Lung (tissue), 11 donors: ENCODE measurements at regions not wholly inside any gene's neighbourhood (a gene's known extent, or its start where the extent isn't known, plus 50 kb on each side); places are given as distances from the start of the nearest gene placed in this dataset.

ENCODE experiments used
- ATAC-seq: fragments of 200-7000 bp; cut with Tn5 transposase; one replicate; pipeline ENCODE4 v1.9.1; 2020; ENCODE audit warnings: moderate number of reproducible peaks; ENCODE audit not compliant: insufficient read depth, low FRiP score
- DNase-seq, 3 donors: peaks; one replicate each; pipeline ENCODE4 v3.0.0-alpha.2; 2013 to 2017
- H3K27ac ChIP-seq, 2 donors: one replicate each; pipeline ENCODE4 v1.5.1; 2013; ENCODE audit warnings: mild to moderate bottlenecking in 2 of 2, moderate library complexity in 2 of 2, control low read depth in 1 of 2, inconsistent platforms in 1 of 2, low read depth in 1 of 2, low read length in 1 of 2
- H3K27me3 ChIP-seq, 3 donors: one replicate each; pipeline ENCODE4 v1.5.1; 2013; ENCODE audit warnings: low read length in 2 of 3; ENCODE audit not compliant: control insufficient read depth in 3 of 3, insufficient read depth in 3 of 3
- H3K36me3 ChIP-seq, 4 donors: one replicate each; pipeline ENCODE4 v1.5.1; 2013; ENCODE audit warnings: low read length in 4 of 4, mild to moderate bottlenecking in 1 of 4, moderate library complexity in 1 of 4; ENCODE audit not compliant: control insufficient read depth in 4 of 4, insufficient read depth in 4 of 4
- H3K4me1 ChIP-seq, 5 donors: one replicate each; pipeline ENCODE4 v1.5.1; 2013; ENCODE audit warnings: low read length in 5 of 5, mild to moderate bottlenecking in 2 of 5, moderate library complexity in 1 of 5; ENCODE audit not compliant: control insufficient read depth in 5 of 5, insufficient read depth in 5 of 5
- H3K4me3 ChIP-seq: one replicate; pipeline ENCODE4 v1.5.1; 2013; ENCODE audit warnings: mild to moderate bottlenecking, control low read depth, moderate library complexity
- H3K9ac ChIP-seq, 2 donors: one replicate each; pipeline ENCODE4 v1.5.1; 2013; ENCODE audit warnings: low read length in 2 of 2, control low read depth in 1 of 2; ENCODE audit not compliant: insufficient read depth in 1 of 2
- H3K9me3 ChIP-seq, 4 donors: one replicate each; pipeline ENCODE4 v1.5.1; 2013; ENCODE audit warnings: low read length in 3 of 4, mild to moderate bottlenecking in 1 of 4, moderate library complexity in 1 of 4; ENCODE audit not compliant: control insufficient read depth in 4 of 4, insufficient read depth in 3 of 4
- CTCF ChIP-seq: IDR thresholded peaks from 2 replicates; pipeline ENCODE4 v1.5.1; 2012; ENCODE audit warnings: mild to moderate bottlenecking; ENCODE audit errors: control extremely low read depth, extremely low read depth
- WGBS, 2 donors: extraction: QIAGEN DNeasy Blood & Tissue Kit; methylation state at CpG; one replicate each; pipeline ENCODE4 v1.1.7; 2013; 5-methylcytosine and 5-hydroxymethylcytosine counted together
- donor health status: control.
- donor health status: control.
- donor health status: Bipolar disorder and iron deficiency.
- donor health status: healthy.
- donor health status: DM: yes; HTN: yes; CAD: no.

- WGBS, 2 donors, result 75 to 85% methylated on average over 3 of the region's 3 CpGs
- DNase-seq, result peak in 2 of 3 donors; percentile 42 to 69
- Histone ChIP-seq H3K9ac (no peak overlapping the region), H3K27me3 (no peaks in the 10 kb centered on the region), H3K36me3 (no peaks in the 10 kb centered on the region), H3K4me1 (peaks cover 0 to 5% (median 0%) of the 10 kb centered on the region in 5 donors), H3K4me3 (no peak overlapping the region), H3K9me3 (no peaks in the 10 kb centered on the region), H3K27ac (no peak overlapping the region)
- no peak for ATAC-seq
- no peak for TF ChIP-seq CTCF
These were observed 156.4 kb upstream of the ADAMTS16 start for GRCh38 chr5:4983701-4984100.

GRCh38 chr5:4984461-4984860 is 155.7 kb upstream of the ADAMTS16 start:
- Histone ChIP-seq H3K4me1 (peaks cover 0 to 5% (median 0%) of the 10 kb centered on the region in 5 donors), H3K36me3 (no peaks in the 10 kb centered on the region), H3K9me3 (no peaks in the 10 kb centered on the region), H3K4me3 (no peak overlapping the region), H3K27ac (no peak overlapping the region), H3K9ac (no peak overlapping the region), H3K27me3 (no peaks in the 10 kb centered on the region)
- 85 to 87% methylated on average over 1 of the region's 1 CpG for WGBS, 2 donors
- TF ChIP-seq CTCF, result no peak
- ATAC-seq (no peak), DNase-seq (no peak)

- Histone ChIP-seq H3K36me3 (no peaks in the 10 kb centered on the region), H3K4me3 (no peak overlapping the region), H3K4me1 (peaks cover 0 to 5% (median 0%) of the 10 kb centered on the region in 5 donors), H3K9me3 (no peaks in the 10 kb centered on the region), H3K27ac (no peak overlapping the region), H3K9ac (no peak overlapping the region), H3K27me3 (no peaks in the 10 kb centered on the region)
- ATAC-seq, result no peak
- DNase-seq, result peak in 1 of 3 donors; percentile 13
- WGBS, 2 donors, result 78 to 83% methylated on average over 4 of the region's 4 CpGs
- TF ChIP-seq CTCF, result no peak
These were observed 152.7 kb upstream of the ADAMTS16 start for GRCh38 chr5:4987431-4987830.

- DNase-seq (no peak), ATAC-seq (no peak)
- no peaks in the 10 kb centered on the region for H3K27me3 ChIP-seq
These were observed 151.0 kb upstream of the ADAMTS16 start for GRCh38 chr5:4989118-4989517.

More at GRCh38 chr5:4989118-4989517, 151.0 kb upstream of the ADAMTS16 start:
- Histone ChIP-seq H3K9me3 (no peaks in the 10 kb centered on the region), H3K27ac (no peak overlapping the region), H3K4me1 (no peaks in the 10 kb centered on the region), H3K36me3 (no peaks in the 10 kb centered on the region), H3K9ac (no peak overlapping the region), H3K4me3 (no peak overlapping the region)
- no peak for TF ChIP-seq CTCF
- WGBS, 2 donors, result 62 to 87% methylated on average over 1 of the region's 1 CpG
